Caco-2 (cell line): ENCODE measurements at regions not wholly inside any gene's neighbourhood (a gene's known extent, or its start where the extent isn't known, plus 50 kb on each side); places are given as distances from the start of the nearest gene placed in this dataset.

Source experiments
- BruUV-seq: library from RNA; stranded (reverse); fragments of 400-500 nt; replicated peaks from 2 replicates; lab custom pipeline; 2021; lab: Mats Ljungman, UMichigan
- CTCF ChIA-PET: fragments of 300-600 bp; sonication (Branson Sonifier 250); formaldehyde crosslinking; loops from one replicate; lab custom pipeline; 2022; ENCODE audit warnings: antibody characterized with exemption; lab: Charles Lee
- POLR2A ChIA-PET: fragments of 300-600 bp; sonication (Branson Sonifier 250); formaldehyde crosslinking; loops from one replicate; lab custom pipeline; 2022; ENCODE audit warnings: antibody characterized with exemption; lab: Charles Lee
- DNase-seq, 2 experiments: peaks; one replicate each; pipeline versions ENCODE4 v3.0.0 to v3.0.0-alpha.2; 2020 to 2022
- H3K27me3 ChIP-seq: replicated peaks from 2 replicates; pipeline ENCODE4 v1.6.0; 2011; ENCODE audit warnings: low read length; ENCODE audit not compliant: control insufficient read depth, insufficient read depth
- H3K36me3 ChIP-seq: 2 replicates; pipeline ENCODE4 v1.5.1; 2011; ENCODE audit warnings: low read length; ENCODE audit not compliant: control insufficient read depth, insufficient read depth
- H3K4me1 ChIP-seq: fragments of 250-450 bp; sonication (Bioruptor Pico); 2 replicates; pipeline ENCODE4 v1.5.1; 2020; ENCODE audit warnings: mild to moderate bottlenecking
- H3K4me3 ChIP-seq: 2 replicates; pipeline ENCODE4 v1.5.1; 2011; ENCODE audit warnings: low read depth, mild to moderate bottlenecking, control low read depth, low read length
- H3K9me3 ChIP-seq: fragments of 250-450 bp; sonication (Bioruptor Pico); 2 replicates; pipeline ENCODE4 v1.5.1; 2020; ENCODE audit warnings: mild to moderate bottlenecking, moderate library complexity
- H3K27ac Mint-ChIP-seq: one replicate; pipeline ENCODE4 v1.8.0; 2022; ENCODE audit warnings: mixed read lengths; ENCODE audit not compliant: unreplicated experiment
- H3K27me3 Mint-ChIP-seq: one replicate; pipeline ENCODE4 v1.8.0; 2022; ENCODE audit warnings: mixed read lengths; ENCODE audit not compliant: insufficient read depth, unreplicated experiment
- H3K36me3 Mint-ChIP-seq: one replicate; pipeline ENCODE4 v1.8.0; 2022; ENCODE audit warnings: mild to moderate bottlenecking, mixed read lengths; ENCODE audit not compliant: insufficient read depth, unreplicated experiment
- H3K4me1 Mint-ChIP-seq: one replicate; pipeline ENCODE4 v1.8.0; 2022; ENCODE audit warnings: low read depth, mixed read lengths; ENCODE audit not compliant: unreplicated experiment
- H3K4me3 Mint-ChIP-seq: one replicate; pipeline ENCODE4 v1.8.0; 2022; ENCODE audit warnings: mild to moderate bottlenecking, moderate library complexity, mixed read lengths; ENCODE audit not compliant: unreplicated experiment
- H3K9me3 Mint-ChIP-seq: one replicate; pipeline ENCODE4 v1.8.0; 2022; ENCODE audit warnings: mixed read lengths; ENCODE audit not compliant: unreplicated experiment
- CTCF ChIP-seq, 2 experiments: fragments of 200-600 bp in 1 of 2; IDR thresholded peaks; 1 replicate in 1 of 2; 2 replicates in 1 of 2; pipeline versions ENCODE4 v1.5.1 to v1.8.0; 2011 to 2022; ENCODE audit warnings: antibody characterized with exemption in 1 of 2, control low read depth in 1 of 2, inconsistent platforms in 1 of 2, low read depth in 1 of 2, low read length in 1 of 2, mild to moderate bottlenecking in 1 of 2, moderate library complexity in 1 of 2; ENCODE audit not compliant: insufficient read depth in 1 of 2, severe bottlenecking in 1 of 2, unreplicated experiment in 1 of 2
- intact Hi-C: fragments of 100-400 bp; cut with micrococcal nuclease; formaldehyde crosslinking; loops from one replicate; pipeline ENCODE4 v1.10.0; 2022; ENCODE audit not compliant: unreplicated experiment

GRCh38 chr5:6812091-6812490, 98.9 kb downstream of the TENT4A start:
- no peaks in the 10 kb centered on the region for H3K36me3 Mint-ChIP-seq
- no peak overlapping the region for H3K4me3 Mint-ChIP-seq
- TF ChIP-seq CTCF (IDR thresholded peaks at IDR 0.05; ENCODE audit: insufficient read depth in 1 of 2, low read depth in 1 of 2, low read length in 1 of 2, severe bottlenecking in 1 of 2, unreplicated experiment in 1 of 2), result no peak
- no peaks in the 10 kb centered on the region for H3K4me1 Mint-ChIP-seq
- intact Hi-C loops, result no loop called here
- H3K27me3 Mint-ChIP-seq, result peaks cover 16% of the 10 kb centered on the region
- no peak for DNase-seq
- no peaks in the 10 kb centered on the region for H3K36me3 ChIP-seq
- H3K4me1 ChIP-seq, result no peaks in the 10 kb centered on the region
- CTCF ChIA-PET, result interaction anchor here (0.5 kb wide), 1 partner anchor 16 kb away, joined by 3 read pairs; no protein-coding TSS in a partner anchor
- peaks cover 10% of the 10 kb centered on the region for H3K9me3 Mint-ChIP-seq
- no peak overlapping the region for H3K27ac Mint-ChIP-seq
- no peak overlapping the region for H3K4me3 ChIP-seq
- H3K9me3 ChIP-seq, result no peaks in the 10 kb centered on the region
- BruUV-seq, result no TSS peak
- POLR2A ChIA-PET, result no interaction called here
- no peaks in the 10 kb centered on the region; the same call in 1 of the 2 replicates for H3K27me3 ChIP-seq

- POLR2A ChIA-PET, result no interaction called here
- peaks cover 11% of the 10 kb centered on the region for H3K27me3 Mint-ChIP-seq
- no peaks in the 10 kb centered on the region; the same call in 1 of the 2 replicates for H3K27me3 ChIP-seq
These were observed 99.8 kb downstream of the TENT4A start for GRCh38 chr5:6812800-6813731.

GRCh38 chr5:6814816-6815215, 101.6 kb downstream of the TENT4A start:
- CTCF ChIA-PET, result no interaction called here
- intact Hi-C loops, result no loop called here

More at GRCh38 chr5:6812800-6813731, 99.8 kb downstream of the TENT4A start:
- peaks cover 1% of the 10 kb centered on the region for H3K9me3 Mint-ChIP-seq
- BruUV-seq, result no TSS peak
- H3K27ac Mint-ChIP-seq, result no peak overlapping the region
- no peaks in the 10 kb centered on the region for H3K36me3 ChIP-seq
- no peaks in the 10 kb centered on the region for H3K4me1 Mint-ChIP-seq
- no peaks in the 10 kb centered on the region for H3K9me3 ChIP-seq
- no peak for DNase-seq
- TF ChIP-seq CTCF (IDR thresholded peaks at IDR 0.05; ENCODE audit: insufficient read depth in 1 of 2, low read depth in 1 of 2, low read length in 1 of 2, severe bottlenecking in 1 of 2, unreplicated experiment in 1 of 2), result no peak
- no peaks in the 10 kb centered on the region for H3K36me3 Mint-ChIP-seq
- CTCF ChIA-PET, result no interaction called here
- intact Hi-C loops, result no loop called here
- no peak overlapping the region for H3K4me3 ChIP-seq
- H3K4me3 Mint-ChIP-seq, result no peak overlapping the region
- no peaks in the 10 kb centered on the region for H3K4me1 ChIP-seq

More at GRCh38 chr5:6814816-6815215, 101.6 kb downstream of the TENT4A start:
- POLR2A ChIA-PET, result no interaction called here
- Mint-ChIP-seq H3K36me3 (no peaks in the 10 kb centered on the region), H3K4me3 (no peak overlapping the region), H3K27me3 (peaks cover 10% of the 10 kb centered on the region), H3K9me3 (no peaks in the 10 kb centered on the region), H3K27ac (no peak overlapping the region), H3K4me1 (no peaks in the 10 kb centered on the region)
- H3K4me3 ChIP-seq, result no peak overlapping the region
- no TSS peak for BruUV-seq
- H3K4me1 ChIP-seq, result no peaks in the 10 kb centered on the region
- no peak for TF ChIP-seq CTCF (IDR thresholded peaks at IDR 0.05; ENCODE audit: insufficient read depth in 1 of 2, low read depth in 1 of 2, low read length in 1 of 2, severe bottlenecking in 1 of 2, unreplicated experiment in 1 of 2)
- no peak for DNase-seq
- H3K27me3 ChIP-seq, result no peaks in the 10 kb centered on the region; the same call in 1 of the 2 replicates
- no peaks in the 10 kb centered on the region for H3K9me3 ChIP-seq
- no peaks in the 10 kb centered on the region for H3K36me3 ChIP-seq
